ENCODE measurements at regions not wholly inside any gene's neighbourhood (a gene's known extent, or its start where the extent isn't known, plus 50 kb on each side); places are given as distances from the start of the nearest gene placed in this dataset.

DNA sequence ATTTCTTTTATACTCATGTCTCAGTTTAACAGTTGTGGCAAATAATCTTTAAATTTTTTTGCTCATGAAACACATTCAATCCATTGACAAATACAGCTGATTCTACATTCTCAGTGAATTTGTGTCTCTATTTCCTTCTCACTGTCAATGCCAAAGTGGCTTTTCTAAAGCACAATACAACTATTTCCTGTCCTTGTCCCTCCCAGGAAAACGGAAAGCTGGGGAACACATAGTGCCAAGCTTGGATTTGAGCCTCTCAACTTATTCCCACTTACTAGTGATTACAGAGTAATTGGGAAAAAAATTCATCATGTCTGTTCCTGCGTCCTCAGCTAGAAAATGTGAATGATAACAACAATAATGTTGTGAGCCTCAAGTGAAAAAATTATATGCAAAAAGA lies 899.7 kb upstream of the CDH2 start:
- DNase-seq (ENCODE audit: low spot score): no peak

DNA sequence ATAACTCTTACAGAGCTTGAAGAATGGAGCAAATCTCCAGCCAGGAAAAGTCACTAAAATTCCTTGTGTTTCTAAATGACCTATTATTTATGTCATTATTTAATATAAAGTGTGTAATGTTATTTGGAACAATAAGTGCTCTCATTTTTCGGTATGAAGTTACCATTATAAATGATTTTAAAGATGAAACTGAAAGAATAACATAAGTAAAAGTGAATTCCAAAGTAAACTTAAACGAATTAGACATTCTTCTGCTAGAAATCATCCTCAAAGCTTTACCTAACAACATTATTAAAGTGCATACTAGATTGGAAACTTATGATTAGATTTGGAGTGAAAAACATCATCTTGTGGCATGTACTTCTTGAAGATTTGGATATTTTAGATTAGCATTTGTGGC lies 897.2 kb upstream of the CDH2 start:
- no peak for DNase-seq (ENCODE audit: low spot score)

DNA sequence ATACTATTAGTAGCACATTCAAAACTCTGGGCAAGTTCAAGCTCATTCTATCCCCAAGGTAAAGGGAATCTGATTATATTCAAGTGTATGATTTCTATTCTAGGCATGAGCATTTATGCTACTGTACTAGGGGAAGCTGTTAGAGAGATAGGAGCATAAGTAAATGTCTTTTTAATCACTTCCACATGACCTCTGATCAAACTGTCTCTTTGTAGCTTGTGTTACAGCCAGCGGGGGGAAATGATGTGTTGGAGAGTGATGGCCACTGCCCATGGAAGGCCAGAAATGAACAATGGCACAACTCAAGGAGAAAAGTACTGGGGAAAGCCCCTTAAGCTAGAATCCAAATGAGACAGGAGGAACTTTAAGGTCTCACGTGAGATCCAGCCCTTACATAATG lies 894.9 kb upstream of the CDH2 start:
- DNase-seq (ENCODE audit: low spot score): no peak

DNA sequence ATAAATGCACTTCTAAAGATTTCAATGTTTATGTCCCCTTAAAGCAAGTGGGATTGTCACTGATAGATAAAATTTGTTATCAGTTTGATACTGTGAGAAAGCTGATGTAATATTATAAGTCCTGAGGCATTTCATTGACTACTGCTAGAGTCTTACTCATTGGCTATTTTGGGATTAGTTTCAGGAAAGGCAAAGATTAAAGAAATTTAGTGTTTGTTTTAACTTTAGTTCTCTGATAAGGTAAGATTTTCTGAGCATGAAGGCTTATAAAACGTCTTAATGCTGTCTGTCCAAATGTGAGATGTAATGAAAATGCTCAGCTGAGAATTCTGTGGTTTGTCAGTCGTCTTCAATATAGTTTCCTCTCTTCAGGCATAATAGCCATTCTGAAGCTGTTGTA lies 886.4 kb upstream of the CDH2 start:
- DNase-seq (ENCODE audit: low spot score): no peak

DNA sequence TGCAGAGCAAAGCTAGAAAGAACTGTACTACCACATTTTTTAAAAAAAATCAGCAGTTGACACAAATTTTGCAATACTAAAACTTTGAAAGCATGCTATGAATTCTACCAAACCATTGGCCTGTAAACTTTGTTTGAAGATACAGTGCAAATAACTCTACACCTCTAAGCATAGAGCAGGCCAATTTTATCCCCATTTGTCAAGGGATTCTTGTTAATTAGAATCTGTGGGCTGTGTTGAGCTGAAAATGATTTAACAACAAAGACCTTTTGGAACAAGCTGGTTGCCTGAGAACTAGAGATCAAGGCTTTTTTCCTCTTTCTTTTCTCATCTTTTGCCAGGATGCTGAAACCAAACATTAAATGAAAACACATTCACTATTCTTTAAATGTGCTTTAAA lies 886.0 kb upstream of the CDH2 start:
- DNase-seq (ENCODE audit: low spot score): no peak

DNA sequence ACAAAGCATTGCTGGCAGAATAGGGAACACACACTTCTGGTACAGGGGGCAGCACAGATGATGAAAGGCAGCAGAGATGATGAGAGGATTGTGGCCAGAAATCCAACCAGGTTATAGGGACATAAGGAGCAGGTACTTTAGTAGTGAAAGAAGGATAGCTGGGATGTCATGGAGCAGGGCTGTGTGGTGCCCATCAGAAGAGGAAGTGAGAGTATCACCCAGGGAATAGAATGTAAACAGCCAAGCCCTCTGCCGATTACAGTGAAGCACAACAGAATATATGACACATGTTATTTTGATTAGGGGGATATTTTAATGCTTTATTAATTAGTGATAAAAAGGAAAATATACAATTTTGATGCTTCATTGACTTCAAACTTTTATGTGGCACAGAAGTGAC lies 883.4 kb upstream of the CDH2 start:
- no peak for DNase-seq (ENCODE audit: low spot score)

DNA sequence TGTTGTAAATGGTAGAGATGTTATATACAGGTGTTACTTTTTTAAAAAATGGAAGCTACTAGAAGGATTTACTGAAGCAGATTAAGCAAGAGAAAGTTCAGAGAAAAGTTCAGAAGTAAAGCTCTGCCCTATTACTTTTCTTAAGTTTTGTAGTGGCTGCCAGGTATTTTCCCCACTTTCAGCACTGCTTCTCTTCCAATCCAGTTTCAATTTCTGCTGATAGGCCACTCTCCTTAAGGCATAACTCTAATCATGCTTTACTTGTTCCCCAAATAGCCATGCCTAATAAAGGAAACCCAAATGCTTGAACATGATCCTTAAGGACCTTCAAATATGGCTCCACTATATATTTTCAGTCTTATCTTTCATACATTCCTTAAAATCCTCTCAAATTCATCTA lies 880.8 kb upstream of the CDH2 start:
- DNase-seq (ENCODE audit: low spot score): no peak

DNA sequence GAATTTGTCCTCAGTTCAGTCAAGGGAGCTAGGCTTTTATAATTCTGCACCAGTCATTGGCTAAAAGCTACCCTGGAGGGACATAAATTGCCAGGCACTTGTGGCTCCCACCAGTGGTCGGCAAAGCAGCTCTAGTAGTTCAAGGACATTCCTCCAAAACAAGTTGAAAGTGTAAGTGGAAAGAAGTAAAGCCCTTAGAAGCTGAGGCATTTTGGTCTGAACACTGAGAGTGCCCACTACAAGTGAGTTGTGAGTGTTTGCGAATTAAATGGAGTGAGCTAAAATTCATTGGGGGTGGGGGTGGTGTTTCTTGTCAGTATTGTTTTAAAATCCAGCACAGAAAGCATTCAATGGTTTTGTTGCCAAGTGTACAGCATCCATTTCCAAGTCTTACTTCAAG lies 879.9 kb upstream of the CDH2 start:
- no peak for DNase-seq (ENCODE audit: low spot score)

DNA sequence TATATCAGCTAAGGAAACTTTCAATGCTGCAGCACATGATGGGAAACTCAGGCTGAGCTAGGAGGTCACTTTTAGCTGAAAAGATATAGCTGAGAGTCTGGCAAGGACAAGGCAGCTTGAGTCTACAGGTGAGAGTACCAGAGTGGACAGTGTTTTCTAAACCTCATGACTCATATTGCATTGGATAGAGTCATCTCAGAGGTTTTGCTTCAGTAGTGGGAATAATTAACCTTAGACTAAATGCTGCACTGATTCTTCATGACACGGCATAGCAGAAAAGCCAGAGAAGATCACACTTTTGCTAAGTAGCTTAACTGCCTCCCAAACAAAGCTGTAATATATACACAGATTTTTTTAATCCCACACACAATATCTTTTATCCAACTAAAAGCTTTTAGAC lies 865.0 kb upstream of the CDH2 start:
- no peak for DNase-seq (ENCODE audit: low spot score)

DNA sequence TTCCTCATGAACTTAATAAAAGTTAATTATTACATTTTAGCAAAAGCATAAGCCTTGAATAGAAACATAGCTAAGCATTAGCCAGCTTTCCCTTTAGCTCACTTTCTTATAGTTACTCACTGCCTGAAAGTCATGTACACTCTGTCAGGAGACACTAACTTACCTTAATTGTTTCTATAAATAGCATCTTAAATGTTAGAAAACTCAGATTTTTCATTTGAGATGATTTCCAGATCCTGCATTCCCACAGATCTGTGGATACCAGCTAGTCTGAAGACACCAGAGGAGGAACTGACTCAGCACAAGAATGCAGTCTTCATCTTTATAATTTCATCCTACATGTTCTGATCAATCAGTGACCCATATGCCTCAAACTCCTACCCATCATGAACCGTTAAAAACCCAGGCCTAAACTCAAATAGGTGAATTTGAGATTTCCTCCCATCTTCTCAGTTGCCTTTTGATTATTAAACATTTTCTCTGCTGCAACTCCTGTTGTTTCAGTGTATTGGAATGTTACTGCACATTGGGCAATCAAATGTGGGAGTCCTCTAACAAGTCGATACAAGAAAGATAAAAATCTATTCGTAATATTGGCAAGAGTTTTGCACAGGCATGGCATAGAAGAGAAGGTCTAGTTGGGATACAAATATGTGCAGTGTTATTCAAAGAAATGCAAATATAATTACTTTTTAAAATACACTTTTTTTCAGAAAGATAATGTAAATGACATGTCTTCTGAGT lies 857.4 kb upstream of the CDH2 start:
- DNase-seq (ENCODE audit: low spot score): no peak

DNA sequence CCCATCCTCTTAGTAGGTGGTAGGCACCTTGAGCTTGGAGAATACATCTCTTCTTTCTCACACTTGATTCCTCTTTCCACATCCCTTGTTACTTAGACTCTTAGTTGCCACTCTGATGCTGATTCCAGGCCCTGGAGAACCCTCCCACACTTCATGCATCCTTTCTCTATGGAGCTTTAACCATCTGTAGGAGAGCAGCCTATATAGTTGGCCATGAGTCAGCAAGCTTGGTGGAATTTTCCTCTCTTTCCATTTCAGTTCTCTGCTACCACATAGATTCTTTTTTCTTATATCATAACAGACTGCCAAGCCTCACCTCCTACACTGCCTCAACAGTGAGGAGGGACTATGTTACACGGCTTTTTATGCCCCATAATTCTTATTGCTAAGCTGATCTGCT lies 851.6 kb upstream of the CDH2 start:
- DNase-seq (ENCODE audit: low spot score): no peak

DNA sequence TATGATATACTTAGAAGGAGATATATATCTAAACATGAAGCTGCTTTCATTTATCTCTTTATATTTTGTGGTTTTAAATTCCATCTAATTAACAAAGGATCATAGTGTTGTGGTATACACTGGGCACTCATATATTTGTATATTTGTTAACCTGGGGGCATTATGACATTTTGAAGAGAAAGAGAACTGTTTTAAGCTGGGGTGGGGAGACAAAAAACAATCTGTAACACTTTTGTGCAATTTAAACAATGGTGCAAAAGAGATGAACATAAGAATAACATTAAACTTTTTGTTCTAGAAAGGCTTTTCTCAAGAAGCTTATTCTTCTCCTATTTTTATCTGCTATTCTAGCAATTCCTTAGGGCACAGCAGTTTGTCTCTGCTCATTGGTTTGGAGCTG lies 842.0 kb upstream of the CDH2 start:
- no peak for DNase-seq (ENCODE audit: low spot score)

DNA sequence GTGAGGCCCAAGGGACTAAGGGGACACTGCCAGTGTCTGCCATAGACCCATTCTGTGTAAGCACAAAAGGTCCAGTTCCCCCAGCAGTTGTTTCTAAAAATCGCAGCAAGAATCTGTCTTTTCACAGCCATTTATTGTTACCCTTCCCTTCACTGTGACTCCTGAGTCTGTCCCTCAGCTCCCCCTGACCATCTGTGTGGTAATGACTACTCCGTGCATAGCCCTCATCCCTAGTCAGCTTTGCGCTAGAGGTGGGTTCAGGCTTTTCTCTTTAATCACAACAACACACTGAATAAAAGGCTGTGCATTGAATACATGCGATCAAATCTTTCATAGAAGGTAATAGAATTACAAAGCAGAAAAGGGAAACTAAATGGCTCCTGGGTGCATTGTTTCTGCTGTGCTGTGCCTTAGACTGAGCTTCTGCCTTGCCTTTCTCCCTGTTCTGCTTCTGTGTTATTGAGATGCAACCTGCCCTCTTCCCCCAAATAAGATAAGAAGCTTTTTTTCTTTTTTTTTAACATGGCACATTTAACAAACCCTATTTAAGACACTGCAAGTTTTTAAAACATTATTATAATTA lies 836.0 kb upstream of the CDH2 start:
- no peak for DNase-seq (ENCODE audit: low spot score)

DNA sequence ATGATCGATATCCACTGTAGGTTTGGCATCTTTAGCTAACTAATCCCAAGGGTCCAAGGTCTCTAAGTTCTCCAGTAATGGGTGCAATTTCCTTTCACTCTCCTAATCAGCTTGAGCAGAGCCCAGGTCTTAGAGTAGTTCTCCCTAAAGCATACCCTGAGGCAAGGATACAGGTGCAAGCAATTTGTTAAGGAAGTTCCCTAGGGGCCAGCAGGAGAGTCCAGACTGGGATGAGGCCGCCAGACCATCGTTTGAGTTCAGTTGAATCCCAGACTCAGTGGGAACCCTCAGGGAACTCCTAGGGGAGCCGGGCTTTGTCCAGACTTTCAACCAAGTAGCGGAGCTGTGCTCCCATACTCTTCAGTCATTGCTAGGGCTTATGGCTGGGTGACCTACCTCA lies 835.4 kb upstream of the CDH2 start:
- no peak for DNase-seq (ENCODE audit: low spot score)

DNA sequence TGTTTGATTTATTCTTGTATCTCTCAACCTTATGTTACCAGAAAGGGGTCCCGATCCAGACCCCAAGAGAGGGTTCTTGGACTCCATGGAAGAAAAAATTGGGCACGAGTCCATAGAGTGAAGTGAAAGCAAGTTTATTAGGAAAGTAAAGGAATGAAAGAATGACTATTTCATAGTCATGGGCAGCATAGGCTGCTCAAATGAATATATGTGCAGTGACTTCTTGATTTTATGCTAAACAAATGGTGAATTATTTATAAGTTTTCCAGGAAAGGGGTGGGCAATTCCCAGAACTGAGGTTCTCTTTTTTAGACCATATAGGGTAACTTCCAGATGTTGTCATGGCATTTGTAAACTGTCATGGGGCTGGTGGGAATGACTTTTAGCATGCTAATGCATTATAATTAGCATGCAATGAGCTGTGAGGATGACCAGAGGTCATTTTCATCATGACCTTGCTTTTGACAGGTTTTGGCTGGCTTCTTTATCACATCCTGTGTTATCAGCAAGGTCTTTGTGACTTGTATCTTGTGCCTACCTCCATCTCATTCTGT lies 832.4 kb upstream of the CDH2 start:
- no peak for DNase-seq (ENCODE audit: low spot score)

DNA sequence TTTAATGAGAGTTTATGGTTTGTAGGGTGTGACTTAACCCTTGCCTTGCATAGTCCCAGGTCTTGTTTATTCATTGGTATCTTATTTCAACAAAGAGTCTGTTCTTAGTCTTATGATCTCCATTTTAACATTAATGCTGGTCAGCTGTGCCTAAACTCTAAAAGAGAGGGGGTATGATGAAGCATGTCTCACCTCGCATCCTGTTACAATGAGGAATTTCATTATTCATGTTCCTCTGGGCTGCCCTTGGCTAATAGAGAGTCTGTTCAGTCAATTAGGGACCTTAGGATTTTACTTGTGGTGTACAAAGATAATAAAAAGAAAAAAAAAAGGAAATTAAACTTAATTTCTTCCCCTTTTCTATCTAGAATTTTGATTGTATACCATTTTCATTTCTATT lies 831.9 kb upstream of the CDH2 start:
- DNase-seq (ENCODE audit: low spot score): no peak

DNA sequence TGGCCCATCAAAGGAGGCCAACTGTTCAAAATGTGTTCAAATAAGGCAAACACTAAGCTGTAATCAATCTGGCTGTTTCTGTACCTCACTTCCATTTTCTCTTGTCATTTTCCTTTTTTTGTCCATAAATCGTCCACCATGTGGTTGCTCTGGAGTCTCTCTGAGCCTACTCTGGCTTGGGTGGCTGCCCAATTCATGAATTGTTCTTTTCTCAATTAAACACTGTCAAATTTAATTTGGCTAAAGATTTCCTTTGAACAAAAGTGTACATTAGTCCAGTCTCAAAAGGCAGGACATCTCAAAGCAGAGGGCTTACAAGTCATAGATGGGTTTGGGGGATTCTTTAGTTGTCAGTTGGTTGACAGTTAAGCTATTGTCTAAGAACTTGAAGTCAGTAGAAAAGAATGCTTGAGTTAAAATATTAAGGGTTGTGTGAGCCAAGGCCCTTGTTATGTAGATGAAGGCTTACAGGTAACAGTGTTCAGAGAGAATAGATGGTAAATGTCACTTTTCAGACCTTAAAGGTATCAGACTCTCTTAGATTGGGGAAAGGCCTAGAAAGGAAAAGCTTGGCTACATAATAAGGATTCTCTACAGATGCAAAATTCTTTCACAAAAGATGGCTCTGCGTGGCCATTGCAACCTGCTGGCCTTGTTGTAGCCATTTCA lies 831.2 kb upstream of the CDH2 start:
- DNase-seq (ENCODE audit: low spot score): no peak

DNA sequence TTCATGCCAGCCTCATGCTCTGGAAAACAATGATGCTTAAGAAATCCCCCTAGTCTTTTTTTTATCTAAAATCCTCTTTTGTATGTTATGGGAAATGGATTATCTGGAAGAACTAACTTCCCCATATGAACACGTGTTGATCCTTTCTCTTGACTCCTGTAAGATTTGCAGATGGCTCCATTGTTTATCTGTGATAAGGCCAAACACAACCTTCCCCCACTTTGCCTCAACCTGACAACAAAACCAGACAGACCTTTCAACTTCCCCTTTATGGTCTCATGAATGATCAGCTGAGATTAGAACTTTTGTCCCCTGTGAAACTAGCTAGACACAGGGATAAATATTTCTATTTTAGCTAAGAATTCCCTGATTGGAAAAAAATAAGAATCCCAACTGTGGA lies 828.0 kb upstream of the CDH2 start:
- DNase-seq (ENCODE audit: low spot score): no peak

DNA sequence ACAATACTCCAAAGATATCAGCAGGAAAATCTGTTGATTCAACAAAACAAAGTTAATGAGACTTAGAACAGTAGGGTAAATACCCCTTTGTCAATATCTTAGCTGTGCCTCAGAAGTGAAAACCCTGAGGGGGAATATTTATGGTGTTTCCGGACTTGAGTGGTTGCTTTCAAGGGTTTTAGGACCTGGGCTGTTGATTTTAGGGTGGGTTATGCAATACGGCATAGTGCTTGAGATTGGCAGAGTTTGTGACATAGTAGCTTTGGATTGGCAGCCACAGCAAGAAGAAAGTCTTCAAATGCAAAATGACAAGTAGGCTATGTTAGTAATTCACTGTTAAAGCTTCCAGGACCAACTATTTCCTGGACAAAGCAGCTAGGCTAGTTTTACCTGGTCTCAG lies 826.3 kb upstream of the CDH2 start:
- DNase-seq (ENCODE audit: low spot score): no peak

DNA sequence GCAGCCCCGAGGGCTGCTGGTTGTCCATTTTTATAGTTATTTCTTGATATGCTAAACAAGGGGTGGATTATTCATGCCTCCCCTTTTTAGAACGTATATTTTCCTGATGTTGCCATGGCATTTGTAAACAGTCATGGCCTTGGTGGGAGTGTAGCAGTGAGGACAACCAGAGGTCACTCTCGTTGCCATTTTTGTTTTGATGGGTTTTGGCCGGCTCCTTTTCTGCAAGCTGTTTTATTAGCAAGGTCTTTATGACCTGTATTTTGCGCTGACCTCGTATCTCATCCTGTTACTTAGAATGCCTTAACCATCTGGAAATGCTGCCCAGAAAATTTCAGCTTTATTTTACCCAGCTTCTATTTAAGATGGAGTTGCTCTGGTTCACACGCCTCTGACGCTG lies 825.8 kb upstream of the CDH2 start:
- no peak for DNase-seq (ENCODE audit: low spot score)

DNA sequence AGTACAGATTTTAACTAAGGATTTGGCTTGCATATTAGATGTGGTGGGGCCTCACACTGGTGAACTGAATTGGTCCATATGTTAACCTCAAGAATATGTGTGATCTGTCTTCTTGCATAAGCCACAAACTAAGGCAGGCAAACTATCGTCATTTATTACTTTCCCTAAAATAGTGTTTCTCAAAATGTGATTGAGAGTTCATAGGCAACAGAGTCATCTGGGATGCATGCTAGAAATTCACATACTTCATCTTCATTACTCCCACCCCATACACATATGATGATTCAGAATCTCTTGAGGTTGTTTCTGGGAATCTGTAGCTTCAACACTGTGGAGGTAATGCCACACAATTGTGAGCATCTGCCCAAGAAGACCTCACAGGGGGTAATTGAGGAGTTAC lies 822.8 kb upstream of the CDH2 start:
- DNase-seq (ENCODE audit: low spot score): no peak

DNA sequence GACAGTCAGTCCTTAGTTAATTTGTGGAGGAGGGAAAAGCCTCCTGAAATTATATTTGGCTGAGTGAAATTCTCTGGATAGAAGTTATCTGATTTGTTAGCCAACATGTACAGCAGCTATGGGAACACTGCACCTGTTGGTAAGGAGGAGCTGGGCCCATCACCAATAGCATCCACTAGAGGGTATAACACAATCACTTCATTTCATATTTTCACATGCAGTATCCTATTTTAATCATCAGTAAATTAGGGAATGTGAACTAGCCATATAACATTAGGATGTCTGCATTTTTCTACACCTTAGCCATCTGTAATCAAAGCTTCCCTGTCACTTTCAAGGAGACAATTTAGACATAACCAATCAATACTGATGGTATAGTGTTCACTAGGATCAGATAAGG lies 818.4 kb upstream of the CDH2 start:
- DNase-seq (ENCODE audit: low spot score): no peak

DNA sequence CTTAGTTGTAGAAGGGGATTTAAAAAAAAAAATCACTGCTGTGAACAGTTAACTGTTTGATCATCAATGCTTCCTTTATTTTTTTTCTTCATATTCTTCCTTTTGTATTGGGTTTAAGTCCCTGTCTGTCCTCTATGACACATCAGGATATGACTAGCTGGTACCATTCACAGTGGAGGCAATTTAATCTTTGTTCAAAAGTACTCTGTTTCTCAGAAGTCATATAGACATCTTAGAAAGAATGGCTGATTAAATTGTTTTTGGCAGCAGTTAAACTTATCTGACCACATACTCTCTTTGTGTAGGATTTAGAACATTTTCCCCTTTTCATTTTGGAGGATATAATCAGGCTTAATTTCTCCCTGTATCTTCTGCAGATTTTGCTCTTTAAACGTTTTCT lies 807.8 kb upstream of the CDH2 start:
- no peak for DNase-seq (ENCODE audit: low spot score)

DNA sequence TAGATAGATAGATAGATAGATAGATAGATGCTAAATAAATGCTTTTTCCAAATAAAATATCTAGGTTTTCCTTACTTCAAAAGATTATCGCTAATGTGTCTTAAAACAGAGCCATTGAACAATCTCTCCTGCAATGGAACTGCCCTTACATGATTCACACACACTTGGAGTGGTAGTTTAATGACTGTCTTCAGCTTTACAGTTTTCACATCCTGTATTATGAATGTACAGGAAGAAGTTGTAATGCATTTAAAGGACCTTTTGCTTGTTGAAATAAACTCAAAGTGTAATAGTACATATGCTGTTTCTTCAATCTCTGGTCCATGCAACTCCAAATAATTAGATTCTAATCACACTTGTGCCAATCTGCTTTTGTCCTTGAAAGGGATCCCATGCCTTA lies 797.6 kb upstream of the CDH2 start:
- no peak for DNase-seq (ENCODE audit: low spot score)
